ENCODE measurements at regions not wholly inside any gene's neighbourhood (a gene's known extent, or its start where the extent isn't known, plus 50 kb on each side); places are given as distances from the start of the nearest gene placed in this dataset.

GRCh38 chr3:64885055-64885454 lies 197.3 kb upstream of the ADAMTS9 start:
- peaks cover 9% of the 10 kb centered on the region for H3K9me3 Mint-ChIP-seq (ENCODE audit: unreplicated experiment)

GRCh38 chr3:64884536-64884935 lies 196.7 kb upstream of the ADAMTS9 start:
- Mint-ChIP-seq H3K27ac (ENCODE audit: unreplicated experiment) (no peak overlapping the region), H3K27me3 (ENCODE audit: insufficient read depth, unreplicated experiment) (no peaks in the 10 kb centered on the region), H3K4me3 (ENCODE audit: unreplicated experiment) (no peak overlapping the region), H3K9me3 (ENCODE audit: unreplicated experiment) (peaks cover 9% of the 10 kb centered on the region), H3K4me1 (ENCODE audit: low read depth, unreplicated experiment) (no peaks in the 10 kb centered on the region), H3K36me3 (ENCODE audit: insufficient read depth, unreplicated experiment) (no peaks in the 10 kb centered on the region)
- Histone ChIP-seq H3K27me3 (replicated peaks; ENCODE audit: control insufficient read depth, insufficient read depth, low read length) (no peaks in the 10 kb centered on the region), H3K4me3 (ENCODE audit: low read depth, low read length) (no peak overlapping the region), H3K36me3 (ENCODE audit: control insufficient read depth, insufficient read depth, low read length) (no peaks in the 10 kb centered on the region), H3K4me1 (no peaks in the 10 kb centered on the region), H3K9me3 (no peaks in the 10 kb centered on the region)
- TF ChIP-seq CTCF (IDR thresholded peaks at IDR 0.05; ENCODE audit: insufficient read depth in 1 of 2, low read depth in 1 of 2, low read length in 1 of 2, severe bottlenecking in 1 of 2, unreplicated experiment in 1 of 2), result no peak
- no TSS peak for BruUV-seq (replicated peaks)
- DNase-seq, result no peak
- ChIA-PET CTCF (no interaction called here), POLR2A (no interaction called here)
- intact Hi-C loops (cut with micrococcal nuclease; ENCODE audit: unreplicated experiment), result no loop called here

More at GRCh38 chr3:64885055-64885454, 197.3 kb upstream of the ADAMTS9 start:
- BruUV-seq (replicated peaks), result no TSS peak
- Histone ChIP-seq H3K4me3 (ENCODE audit: low read depth, low read length) (no peak overlapping the region), H3K36me3 (ENCODE audit: control insufficient read depth, insufficient read depth, low read length) (no peaks in the 10 kb centered on the region), H3K4me1 (no peaks in the 10 kb centered on the region), H3K9me3 (no peaks in the 10 kb centered on the region), H3K27me3 (replicated peaks; ENCODE audit: control insufficient read depth, insufficient read depth, low read length) (no peaks in the 10 kb centered on the region)
- no peaks in the 10 kb centered on the region for H3K27me3 Mint-ChIP-seq (ENCODE audit: insufficient read depth, unreplicated experiment)
- DNase-seq, result no peak
- no peak overlapping the region for H3K4me3 Mint-ChIP-seq (ENCODE audit: unreplicated experiment)
- CTCF ChIA-PET, result no interaction called here
- H3K4me1 Mint-ChIP-seq (ENCODE audit: low read depth, unreplicated experiment), result no peaks in the 10 kb centered on the region
- H3K36me3 Mint-ChIP-seq (ENCODE audit: insufficient read depth, unreplicated experiment), result no peaks in the 10 kb centered on the region
- intact Hi-C loops (cut with micrococcal nuclease; ENCODE audit: unreplicated experiment), result no loop called here
- no peak overlapping the region for H3K27ac Mint-ChIP-seq (ENCODE audit: unreplicated experiment)
- POLR2A ChIA-PET, result no interaction called here
- no peak for TF ChIP-seq CTCF (IDR thresholded peaks at IDR 0.05; ENCODE audit: insufficient read depth in 1 of 2, low read depth in 1 of 2, low read length in 1 of 2, severe bottlenecking in 1 of 2, unreplicated experiment in 1 of 2)

GRCh38 chr3:64880916-64881315 lies 193.1 kb upstream of the ADAMTS9 start:
- no peaks in the 10 kb centered on the region for H3K27me3 Mint-ChIP-seq (ENCODE audit: insufficient read depth, unreplicated experiment)
- H3K27ac Mint-ChIP-seq (ENCODE audit: unreplicated experiment), result no peak overlapping the region
- H3K4me1 Mint-ChIP-seq (ENCODE audit: low read depth, unreplicated experiment), result no peaks in the 10 kb centered on the region
- no peaks in the 10 kb centered on the region for H3K36me3 ChIP-seq (ENCODE audit: control insufficient read depth, insufficient read depth, low read length)
- H3K4me3 Mint-ChIP-seq (ENCODE audit: unreplicated experiment), result no peak overlapping the region
- H3K9me3 Mint-ChIP-seq (ENCODE audit: unreplicated experiment), result peaks cover 3% of the 10 kb centered on the region
- H3K27me3 ChIP-seq (replicated peaks; ENCODE audit: control insufficient read depth, insufficient read depth, low read length), result no peaks in the 10 kb centered on the region
- H3K4me1 ChIP-seq, result 0 out of 2 replicates have a peak, but pooled peaks cover 6% of the 10 kb centered on the region
- no peak overlapping the region for H3K4me3 ChIP-seq (ENCODE audit: low read depth, low read length)
- POLR2A ChIA-PET, result no interaction called here
- no peaks in the 10 kb centered on the region for H3K36me3 Mint-ChIP-seq (ENCODE audit: insufficient read depth, unreplicated experiment)
- no peak for TF ChIP-seq CTCF (IDR thresholded peaks at IDR 0.05; ENCODE audit: insufficient read depth in 1 of 2, low read depth in 1 of 2, low read length in 1 of 2, severe bottlenecking in 1 of 2, unreplicated experiment in 1 of 2)
- intact Hi-C loops (cut with micrococcal nuclease; ENCODE audit: unreplicated experiment), result no loop called here
- no peak for DNase-seq
- CTCF ChIA-PET, result no interaction called here
- BruUV-seq (replicated peaks), result no TSS peak
- no peaks in the 10 kb centered on the region for H3K9me3 ChIP-seq

All from Caco-2 (cell line).